Natural killer cell (primary cell): ENCODE measurements at regions not wholly inside any gene's neighbourhood (a gene's known extent, or its start where the extent isn't known, plus 50 kb on each side); places are given as distances from the start of the nearest gene placed in this dataset.

Experiments used
- ATAC-seq, 3 donors: fragments of 150-1000 bp in 2 of 3; fragments of 200-7000 bp in 1 of 3; cut with Tn5 transposase; 1 replicate in 1 of 3; 2 replicates in 2 of 3; pipeline ENCODE4 v1.10.0; 2021; ENCODE audit warnings: mild to moderate bottlenecking in 2 of 3, moderate library complexity in 2 of 3
- DNase-seq, 2 donors: peaks; one replicate each; pipeline versions ENCODE4 v3.0.0 to v3.0.0-alpha.2; 2013 to 2021; ENCODE audit warnings: mixed read lengths in 1 of 2
- H3K27ac ChIP-seq: one replicate; pipeline ENCODE4 v1.5.1; 2013; ENCODE audit warnings: mild to moderate bottlenecking, low read length
- H3K27me3 ChIP-seq: one replicate; pipeline ENCODE4 v1.6.1; 2013; ENCODE audit warnings: low read length; ENCODE audit not compliant: control insufficient read depth, insufficient read depth
- H3K36me3 ChIP-seq: one replicate; pipeline ENCODE4 v1.6.1; 2013; ENCODE audit warnings: low read length; ENCODE audit not compliant: control insufficient read depth, insufficient read depth
- H3K4me1 ChIP-seq: one replicate; pipeline ENCODE4 v1.6.1; 2013; ENCODE audit warnings: low read length; ENCODE audit not compliant: control insufficient read depth, insufficient read depth
- H3K4me3 ChIP-seq: one replicate; pipeline ENCODE4 v1.5.1; 2013; ENCODE audit warnings: low read length
- H3K9me3 ChIP-seq: one replicate; pipeline ENCODE4 v1.6.1; 2013; ENCODE audit warnings: low read length; ENCODE audit not compliant: control insufficient read depth, insufficient read depth
- H3K27ac Mint-ChIP-seq, 2 donors: one replicate each; pipeline ENCODE4 v1.8.0; 2022; ENCODE audit warnings: mild to moderate bottlenecking in 2 of 2, mixed read lengths in 2 of 2, moderate library complexity in 1 of 2
- H3K27me3 Mint-ChIP-seq, 2 donors: one replicate each; pipeline ENCODE4 v1.8.0; 2022; ENCODE audit warnings: low read depth in 2 of 2, mixed read lengths in 2 of 2
- H3K36me3 Mint-ChIP-seq: one replicate; pipeline ENCODE4 v1.8.0; 2022; ENCODE audit warnings: mixed read lengths
- H3K4me1 Mint-ChIP-seq, 2 donors: one replicate each; pipeline ENCODE4 v1.8.0; 2022; ENCODE audit warnings: mixed read lengths in 2 of 2
- H3K4me3 Mint-ChIP-seq: one replicate; pipeline ENCODE4 v1.8.0; 2022; ENCODE audit warnings: mild to moderate bottlenecking, moderate library complexity, mixed read lengths
- H3K9me3 Mint-ChIP-seq, 2 donors: one replicate each; pipeline ENCODE4 v1.8.0; 2022; ENCODE audit warnings: mixed read lengths in 2 of 2
- WGBS: methylation state at CpG from one replicate; pipeline ENCODE4 v1.1.7; 2013; ENCODE audit warnings: missing lambda C conversion rate; ENCODE audit not compliant: insufficient coverage; 5-methylcytosine and 5-hydroxymethylcytosine counted together
- intact Hi-C: fragments of 100-400 bp; cut with micrococcal nuclease; formaldehyde crosslinking; loops from one replicate; pipeline ENCODE4 v1.14.2; 2022
- TF ChIP-seq, protein P1 (sequence below): fragments of 200-600 bp; IDR thresholded peaks from one replicate; pipeline ENCODE4 v1.8.0; 2022; ENCODE audit warnings: antibody characterized with exemption

GRCh38 chr3:78153973-78154372, 1114.1 kb downstream of the ROBO2 start:
- H3K9me3 ChIP-seq = peaks cover 11% of the 10 kb centered on the region
- 81% methylated on average over 4 of the region's 4 CpGs for WGBS
- no peaks in the 10 kb centered on the region for H3K4me1 ChIP-seq
- no peak overlapping the region for H3K27ac ChIP-seq
- Mint-ChIP-seq H3K4me1 (no peaks in the 10 kb centered on the region), H3K4me3 (no peak overlapping the region), H3K9me3 (peaks cover 11 to 13% of the 10 kb centered on the region in 2 donors), H3K27ac (no peak overlapping the region), H3K27me3 (no peaks in the 10 kb centered on the region), H3K36me3 (no peaks in the 10 kb centered on the region)
- TF ChIP-seq, protein P1, sequence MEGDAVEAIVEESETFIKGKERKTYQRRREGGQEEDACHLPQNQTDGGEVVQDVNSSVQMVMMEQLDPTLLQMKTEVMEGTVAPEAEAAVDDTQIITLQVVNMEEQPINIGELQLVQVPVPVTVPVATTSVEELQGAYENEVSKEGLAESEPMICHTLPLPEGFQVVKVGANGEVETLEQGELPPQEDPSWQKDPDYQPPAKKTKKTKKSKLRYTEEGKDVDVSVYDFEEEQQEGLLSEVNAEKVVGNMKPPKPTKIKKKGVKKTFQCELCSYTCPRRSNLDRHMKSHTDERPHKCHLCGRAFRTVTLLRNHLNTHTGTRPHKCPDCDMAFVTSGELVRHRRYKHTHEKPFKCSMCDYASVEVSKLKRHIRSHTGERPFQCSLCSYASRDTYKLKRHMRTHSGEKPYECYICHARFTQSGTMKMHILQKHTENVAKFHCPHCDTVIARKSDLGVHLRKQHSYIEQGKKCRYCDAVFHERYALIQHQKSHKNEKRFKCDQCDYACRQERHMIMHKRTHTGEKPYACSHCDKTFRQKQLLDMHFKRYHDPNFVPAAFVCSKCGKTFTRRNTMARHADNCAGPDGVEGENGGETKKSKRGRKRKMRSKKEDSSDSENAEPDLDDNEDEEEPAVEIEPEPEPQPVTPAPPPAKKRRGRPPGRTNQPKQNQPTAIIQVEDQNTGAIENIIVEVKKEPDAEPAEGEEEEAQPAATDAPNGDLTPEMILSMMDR = no peak
- ATAC-seq = no peak
- no peaks in the 10 kb centered on the region for H3K27me3 ChIP-seq
- no peak for DNase-seq
- intact Hi-C loops = no loop called here
- H3K4me3 ChIP-seq = no peak overlapping the region
- no peaks in the 10 kb centered on the region for H3K36me3 ChIP-seq

DNA sequence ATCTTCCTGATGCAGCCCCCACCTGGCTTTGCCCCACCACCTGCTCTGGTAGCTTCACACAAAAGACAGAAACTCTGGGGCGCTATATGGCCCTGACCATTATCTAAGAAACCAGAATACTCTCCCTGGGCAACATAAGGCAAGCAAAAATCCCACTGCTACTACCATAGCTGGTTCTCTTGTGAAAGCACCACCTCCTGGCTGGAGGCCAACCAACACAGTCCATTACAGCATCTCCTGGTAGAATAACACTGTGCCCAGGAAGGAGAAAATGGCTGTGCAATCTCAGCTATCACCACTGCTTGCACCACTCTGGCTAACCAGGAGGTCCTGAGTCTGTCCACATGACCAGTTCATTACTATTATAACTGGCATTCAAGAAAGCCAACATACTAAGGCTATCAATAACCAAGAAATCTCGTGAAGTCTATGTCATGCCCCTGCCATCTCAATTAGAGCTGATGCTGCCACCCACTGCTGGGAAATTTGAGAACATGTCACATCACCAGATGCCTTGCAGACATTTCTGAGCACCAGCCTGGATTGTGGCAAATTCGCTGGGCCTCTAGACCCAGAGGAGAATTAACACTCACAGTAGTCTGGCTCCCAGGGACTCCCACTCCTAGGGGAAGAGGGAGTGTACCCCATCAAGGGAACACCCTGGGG, 1114.8 kb downstream of the ROBO2 start:
- no peak overlapping the region for H3K4me3 ChIP-seq
- intact Hi-C loops = no loop called here
- Mint-ChIP-seq H3K36me3 (no peaks in the 10 kb centered on the region), H3K4me3 (no peak overlapping the region), H3K9me3 (peaks cover 11 to 13% of the 10 kb centered on the region in 2 donors), H3K4me1 (no peaks in the 10 kb centered on the region), H3K27ac (no peak overlapping the region), H3K27me3 (no peaks in the 10 kb centered on the region)
- no peaks in the 10 kb centered on the region for H3K4me1 ChIP-seq
- no peak for DNase-seq
- 81% methylated on average over 3 of the region's 3 CpGs for WGBS
- no peak for ATAC-seq
- H3K27ac ChIP-seq = no peak overlapping the region
- H3K27me3 ChIP-seq = no peaks in the 10 kb centered on the region
- H3K9me3 ChIP-seq = peaks cover 11% of the 10 kb centered on the region
- TF ChIP-seq, protein P1 = no peak
- H3K36me3 ChIP-seq = no peaks in the 10 kb centered on the region

DNA sequence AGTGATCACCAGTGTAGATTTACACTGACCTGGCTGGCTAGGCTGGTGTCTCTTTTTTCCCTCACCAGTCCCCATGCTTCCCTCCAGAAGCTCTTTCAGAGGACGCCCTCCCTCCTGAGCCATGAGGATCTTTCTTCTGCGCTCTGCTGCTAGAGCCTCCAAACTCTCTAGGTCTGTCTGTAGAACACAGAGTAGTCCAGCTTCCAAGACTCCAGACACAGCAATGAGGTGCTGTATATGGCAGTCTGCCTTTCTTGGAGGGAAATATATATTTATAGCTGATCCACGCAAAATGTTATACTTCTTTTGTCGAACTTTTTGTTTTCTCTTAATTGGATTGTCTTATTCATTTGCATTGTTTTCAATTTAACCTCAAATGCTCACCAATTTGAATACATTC, 1121.8 kb downstream of the ROBO2 start:
- Mint-ChIP-seq H3K4me1 (no peaks in the 10 kb centered on the region), H3K4me3 (no peak overlapping the region), H3K27ac (no peak overlapping the region), H3K9me3 (peaks cover 4 to 11% of the 10 kb centered on the region in 2 donors), H3K36me3 (no peaks in the 10 kb centered on the region), H3K27me3 (no peaks in the 10 kb centered on the region)
- H3K27ac ChIP-seq = no peak overlapping the region
- no peak overlapping the region for H3K4me3 ChIP-seq
- H3K9me3 ChIP-seq = no peaks in the 10 kb centered on the region
- DNase-seq (no peak), ATAC-seq (no peak)
- H3K4me1 ChIP-seq = no peaks in the 10 kb centered on the region
- H3K27me3 ChIP-seq = no peaks in the 10 kb centered on the region
- no peaks in the 10 kb centered on the region for H3K36me3 ChIP-seq
- TF ChIP-seq, protein P1 = no peak
- WGBS = 83% methylated on average over 4 of the region's 4 CpGs
- intact Hi-C loops = no loop called here

DNA sequence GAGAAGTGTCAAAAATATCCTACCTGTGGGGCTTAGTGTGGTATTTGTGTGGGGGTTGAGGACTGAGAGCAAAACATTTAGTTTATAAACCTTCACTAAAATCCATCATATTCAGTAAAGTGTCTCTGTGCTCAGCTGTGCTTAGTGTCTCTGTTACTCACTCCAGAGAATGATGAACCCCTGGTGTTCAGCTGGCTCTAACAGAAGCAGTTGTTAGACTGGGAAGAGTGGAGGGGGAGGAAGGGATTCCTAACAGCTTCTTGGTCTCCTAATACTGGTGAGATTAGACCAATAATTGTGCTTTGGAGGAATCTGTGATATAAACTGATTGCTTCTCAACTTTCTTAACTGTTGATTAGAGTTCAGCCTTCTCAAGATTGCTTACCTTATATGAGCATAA, 1123.5 kb downstream of the ROBO2 start:
- intact Hi-C loops = no loop called here
- Mint-ChIP-seq H3K36me3 (no peaks in the 10 kb centered on the region), H3K4me3 (no peak overlapping the region), H3K27ac (no peak overlapping the region), H3K4me1 (no peaks in the 10 kb centered on the region), H3K27me3 (no peaks in the 10 kb centered on the region), H3K9me3 (peaks cover 2 to 9% of the 10 kb centered on the region in 2 donors)
- Histone ChIP-seq H3K27me3 (no peaks in the 10 kb centered on the region), H3K36me3 (no peaks in the 10 kb centered on the region), H3K4me3 (no peak overlapping the region), H3K9me3 (no peaks in the 10 kb centered on the region), H3K4me1 (no peaks in the 10 kb centered on the region), H3K27ac (no peak overlapping the region)
- no peak for DNase-seq
- TF ChIP-seq, protein P1 = no peak
- no peak for ATAC-seq
